Naive thymus-derived CD4-positive, alpha-beta T cell (primary cell): ENCODE measurements at regions not wholly inside any gene's neighbourhood (a gene's known extent, or its start where the extent isn't known, plus 50 kb on each side); places are given as distances from the start of the nearest gene placed in this dataset.

ENCODE experiments used
- ATAC-seq: fragments of 150-1000 bp; cut with Tn5 transposase; 2 replicates; pipeline ENCODE4 v1.10.0; 2021; ENCODE audit warnings: mild to moderate bottlenecking, moderate library complexity
- CTCF ChIA-PET: fragments of 350-600 bp; sonication (Branson Sonifier 250); formaldehyde crosslinking; loops from one replicate; lab custom pipeline; 2021; ENCODE audit warnings: antibody characterized with exemption; lab: Charles Lee
- POLR2A ChIA-PET: fragments of 350-600 bp; sonication (Branson Sonifier 250); formaldehyde crosslinking; loops from one replicate; lab custom pipeline; 2021; ENCODE audit warnings: antibody characterized with exemption, inconsistent platforms; lab: Charles Lee
- DNase-seq, 9 donors: peaks; one replicate each; pipeline versions ENCODE4 v3.0.0 to v3.0.0-alpha.2; 2020 to 2022; ENCODE audit warnings: mixed read lengths in 1 of 9
- H3K27ac ChIP-seq: one replicate; pipeline ENCODE4 v1.7.0; 2013; ENCODE audit warnings: mild to moderate bottlenecking, low read depth, low read length, moderate library complexity
- H3K27me3 ChIP-seq, 2 donors: one replicate each; pipeline ENCODE4 v1.7.0; 2013; ENCODE audit warnings: low read length in 2 of 2, mild to moderate bottlenecking in 2 of 2, moderate library complexity in 2 of 2; ENCODE audit not compliant: control insufficient read depth in 2 of 2, insufficient read depth in 2 of 2
- H3K36me3 ChIP-seq, 3 experiments: 1 replicate in 2 of 3; 2 replicates in 1 of 3; pipeline ENCODE4 v1.7.0; 2013; ENCODE audit warnings: low read length in 3 of 3, mild to moderate bottlenecking in 3 of 3, moderate library complexity in 1 of 3; ENCODE audit not compliant: insufficient read depth in 3 of 3, control insufficient read depth in 2 of 3
- H3K4me1 ChIP-seq, 2 donors: one replicate each; pipeline ENCODE4 v1.7.0; 2013; ENCODE audit warnings: low read length in 2 of 2, mild to moderate bottlenecking in 2 of 2, moderate library complexity in 1 of 2; ENCODE audit not compliant: control insufficient read depth in 2 of 2, insufficient read depth in 2 of 2
- H3K4me3 ChIP-seq: 2 replicates; pipeline ENCODE4 v1.7.0; 2013; ENCODE audit warnings: mild to moderate bottlenecking, low read length
- H3K9me3 ChIP-seq, 3 experiments: 1 replicate in 2 of 3; 2 replicates in 1 of 3; pipeline ENCODE4 v1.7.0; 2013; ENCODE audit warnings: low read length in 3 of 3; ENCODE audit not compliant: control insufficient read depth in 2 of 3
- H3K27ac Mint-ChIP-seq, 9 donors: one replicate each; pipeline ENCODE4 v1.8.0; 2020 to 2022; ENCODE audit warnings: mixed read lengths in 9 of 9, mild to moderate bottlenecking in 8 of 9, moderate library complexity in 5 of 9, inconsistent platforms in 2 of 9
- H3K27me3 Mint-ChIP-seq, 5 donors: one replicate each; pipeline ENCODE4 v1.8.0; 2021 to 2022; ENCODE audit warnings: mixed read lengths in 5 of 5, mild to moderate bottlenecking in 1 of 5
- H3K36me3 Mint-ChIP-seq, 5 donors: one replicate each; pipeline ENCODE4 v1.8.0; 2020 to 2022; ENCODE audit warnings: mixed read lengths in 5 of 5, mild to moderate bottlenecking in 3 of 5, inconsistent platforms in 1 of 5
- H3K4me1 Mint-ChIP-seq, 7 donors: one replicate each; pipeline ENCODE4 v1.8.0; 2020 to 2022; ENCODE audit warnings: mixed read lengths in 7 of 7, mild to moderate bottlenecking in 3 of 7, inconsistent platforms in 1 of 7
- H3K4me3 Mint-ChIP-seq, 10 donors: one replicate each; pipeline ENCODE4 v1.8.0; 2020 to 2022; ENCODE audit warnings: mild to moderate bottlenecking in 10 of 10, mixed read lengths in 10 of 10, moderate library complexity in 6 of 10, inconsistent platforms in 2 of 10
- H3K9me3 Mint-ChIP-seq, 11 donors: one replicate each; pipeline ENCODE4 v1.8.0; 2020 to 2022; ENCODE audit warnings: mixed read lengths in 11 of 11, mild to moderate bottlenecking in 4 of 11, inconsistent platforms in 1 of 11, moderate library complexity in 1 of 11
- intact Hi-C, 2 donors: fragments of 100-400 bp; cut with micrococcal nuclease; formaldehyde crosslinking; loops; one replicate each; pipeline ENCODE4 v1.15.1; 2023

- H3K9me3 ChIP-seq = no peaks in the 10 kb centered on the region
- no peak overlapping the region for H3K27ac Mint-ChIP-seq
- peaks cover 0 to 2% of the 10 kb centered on the region in 2 donors for H3K27me3 ChIP-seq
- no peaks in the 10 kb centered on the region for H3K4me1 Mint-ChIP-seq
- H3K9me3 Mint-ChIP-seq = peaks cover 0 to 7% (median 0%) of the 10 kb centered on the region in 11 donors
- ATAC-seq (no peak), DNase-seq (no peak)
- no peaks in the 10 kb centered on the region for H3K36me3 ChIP-seq
- H3K36me3 Mint-ChIP-seq = no peaks in the 10 kb centered on the region
- ChIA-PET CTCF (no interaction called here), POLR2A (no interaction called here)
- H3K27ac ChIP-seq = no peak overlapping the region
- no peak overlapping the region for H3K4me3 Mint-ChIP-seq
- intact Hi-C loops = no loop called here
- H3K4me1 ChIP-seq = no peaks in the 10 kb centered on the region
- H3K4me3 ChIP-seq = no peak overlapping the region
- peaks cover 0 to 6% (median 0%) of the 10 kb centered on the region in 5 donors for H3K27me3 Mint-ChIP-seq
These were observed 508.2 kb downstream of the FAM181B start for GRCh38 chr11:82225502-82225901.

DNA sequence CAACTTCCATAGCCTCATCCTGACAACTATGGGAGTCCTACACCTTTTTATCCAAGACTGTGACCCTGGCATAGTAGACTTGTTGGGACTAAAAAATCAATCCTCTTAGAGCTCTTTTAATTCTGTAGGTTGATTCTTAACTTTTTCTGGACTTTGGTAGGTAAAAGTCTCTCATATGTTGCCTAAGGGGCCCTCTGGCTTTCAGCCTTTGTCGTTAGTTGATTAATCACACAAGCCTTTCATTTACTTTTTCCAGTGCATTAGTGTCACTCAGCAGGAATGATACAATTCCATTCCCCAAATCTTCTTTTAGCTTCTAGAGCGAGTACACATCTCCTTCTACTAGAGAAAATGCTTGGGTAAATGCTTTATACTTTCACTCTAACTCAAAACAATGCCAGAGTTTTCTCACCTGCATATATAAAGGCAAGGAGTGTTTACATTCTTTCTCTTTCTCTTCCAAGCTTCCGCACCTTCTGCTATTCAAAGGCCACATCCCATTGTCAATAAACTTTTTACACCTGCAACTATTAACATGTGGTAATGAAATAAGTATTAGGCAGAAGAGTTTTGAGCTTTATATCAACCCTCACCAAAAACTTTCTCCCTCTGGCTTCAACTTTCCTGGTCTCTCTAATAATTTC lies 516.6 kb downstream of the FAM181B start:
- Histone ChIP-seq H3K9me3 (no peaks in the 10 kb centered on the region), H3K27me3 (no peaks in the 10 kb centered on the region), H3K36me3 (no peaks in the 10 kb centered on the region), H3K27ac (no peak overlapping the region), H3K4me1 (no peaks in the 10 kb centered on the region), H3K4me3 (no peak overlapping the region)
- ChIA-PET POLR2A (no interaction called here), CTCF (no interaction called here)
- ATAC-seq (no peak), DNase-seq (no peak)
- H3K27ac Mint-ChIP-seq = no peak overlapping the region
- intact Hi-C loops = no loop called here
- no peaks in the 10 kb centered on the region for H3K36me3 Mint-ChIP-seq
- H3K9me3 Mint-ChIP-seq = no peaks in the 10 kb centered on the region
- H3K4me3 Mint-ChIP-seq = no peak overlapping the region
- H3K27me3 Mint-ChIP-seq = peaks cover 0 to 14% (median 6%) of the 10 kb centered on the region in 5 donors
- H3K4me1 Mint-ChIP-seq = no peaks in the 10 kb centered on the region

DNA sequence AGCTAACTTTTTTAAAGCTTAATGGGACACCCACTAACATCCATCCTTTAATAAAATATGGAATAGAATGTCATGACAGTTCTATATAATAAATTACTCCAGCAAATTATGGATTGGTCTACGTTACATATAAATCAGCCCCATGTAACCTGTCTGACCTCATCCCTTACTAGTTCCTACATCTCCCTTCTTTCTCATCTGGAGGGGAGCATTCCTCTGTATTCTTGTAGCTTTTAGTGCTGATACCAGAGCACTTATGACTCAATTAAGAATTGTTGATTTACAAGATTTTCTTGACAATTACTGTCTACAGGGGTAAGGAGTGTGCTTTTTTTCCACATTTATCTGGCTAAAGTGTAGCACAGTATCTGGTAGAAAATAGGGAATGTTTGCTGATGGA lies 523.7 kb downstream of the FAM181B start:
- H3K36me3 Mint-ChIP-seq = no peaks in the 10 kb centered on the region
- H3K27ac ChIP-seq = no peak overlapping the region
- intact Hi-C loops = no loop called here
- H3K27ac Mint-ChIP-seq = no peak overlapping the region
- H3K36me3 ChIP-seq = no peaks in the 10 kb centered on the region
- peaks cover 0 to 26% (median 5%) of the 10 kb centered on the region in 5 donors for H3K27me3 Mint-ChIP-seq
- ATAC-seq = no peak
- H3K4me1 Mint-ChIP-seq = no peaks in the 10 kb centered on the region
- CTCF ChIA-PET = no interaction called here
- H3K9me3 Mint-ChIP-seq = peaks cover 0 to 2% (median 0%) of the 10 kb centered on the region in 11 donors
- no peak overlapping the region for H3K4me3 Mint-ChIP-seq
- H3K4me3 ChIP-seq = no peak overlapping the region
- no peaks in the 10 kb centered on the region for H3K9me3 ChIP-seq
- no peaks in the 10 kb centered on the region for H3K4me1 ChIP-seq
- no peaks in the 10 kb centered on the region for H3K27me3 ChIP-seq
- DNase-seq = no peak
- POLR2A ChIA-PET = no interaction called here

DNA sequence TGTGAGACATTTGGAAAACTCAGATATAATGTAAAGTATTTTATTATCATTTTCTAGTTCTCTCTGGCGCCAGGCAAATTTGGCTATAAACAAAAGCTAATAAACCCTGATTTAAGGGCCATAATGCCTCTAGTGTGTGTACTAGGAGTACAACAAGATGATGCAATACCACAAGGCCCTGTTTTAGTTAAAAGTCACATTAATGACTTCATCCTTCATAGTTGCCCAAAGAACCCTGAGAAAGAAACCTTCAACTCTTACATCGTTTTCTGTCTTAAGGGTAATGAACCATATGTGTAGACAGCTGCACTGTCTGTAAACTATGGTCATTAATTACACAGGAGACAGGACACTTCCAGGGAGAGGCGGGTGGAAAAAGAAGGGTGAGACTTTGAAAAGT lies 538.4 kb downstream of the FAM181B start:
- H3K4me1 Mint-ChIP-seq = no peaks in the 10 kb centered on the region
- intact Hi-C loops = no loop called here
- H3K36me3 Mint-ChIP-seq = no peaks in the 10 kb centered on the region
- peaks cover 0 to 14% (median 5%) of the 10 kb centered on the region in 5 donors for H3K27me3 Mint-ChIP-seq
- no peak overlapping the region for H3K4me3 Mint-ChIP-seq
- H3K27ac ChIP-seq = no peak overlapping the region
- H3K27me3 ChIP-seq = no peaks in the 10 kb centered on the region
- H3K4me3 ChIP-seq = no peak overlapping the region
- H3K4me1 ChIP-seq = no peaks in the 10 kb centered on the region
- ChIA-PET CTCF (no interaction called here), POLR2A (no interaction called here)
- H3K9me3 Mint-ChIP-seq = no peaks in the 10 kb centered on the region
- ATAC-seq = no peak
- H3K27ac Mint-ChIP-seq = no peak overlapping the region
- DNase-seq = no peak
- H3K36me3 ChIP-seq = no peaks in the 10 kb centered on the region
- no peaks in the 10 kb centered on the region for H3K9me3 ChIP-seq

DNA sequence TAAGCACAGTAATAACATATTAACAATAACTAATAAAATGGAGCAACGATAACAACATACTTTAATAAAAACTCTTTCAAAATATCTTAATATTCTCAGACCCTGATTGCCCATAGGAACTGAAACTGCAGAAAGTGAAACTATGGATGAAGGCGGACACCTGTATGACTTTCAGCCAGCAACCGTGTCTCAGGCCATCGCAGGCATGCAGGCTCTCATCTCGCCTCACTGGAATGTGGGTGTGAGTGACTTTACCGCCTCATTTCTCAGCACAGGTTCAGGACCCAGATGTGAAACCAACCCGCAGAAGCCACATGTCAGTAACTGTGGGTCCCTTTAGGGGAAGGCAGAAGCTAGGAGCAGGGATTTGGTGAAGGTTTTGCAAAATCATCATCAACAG lies 539.1 kb downstream of the FAM181B start:
- Histone ChIP-seq H3K27me3 (no peaks in the 10 kb centered on the region), H3K9me3 (no peaks in the 10 kb centered on the region), H3K27ac (no peak overlapping the region), H3K4me3 (no peak overlapping the region), H3K36me3 (no peaks in the 10 kb centered on the region), H3K4me1 (no peaks in the 10 kb centered on the region)
- no peaks in the 10 kb centered on the region for H3K4me1 Mint-ChIP-seq
- no peak overlapping the region for H3K4me3 Mint-ChIP-seq
- H3K36me3 Mint-ChIP-seq = no peaks in the 10 kb centered on the region
- ChIA-PET CTCF (no interaction called here), POLR2A (no interaction called here)
- ATAC-seq = no peak
- peaks cover 0 to 10% (median 5%) of the 10 kb centered on the region in 5 donors for H3K27me3 Mint-ChIP-seq
- no peaks in the 10 kb centered on the region for H3K9me3 Mint-ChIP-seq
- H3K27ac Mint-ChIP-seq = no peak overlapping the region
- no peak for DNase-seq
- intact Hi-C loops = no loop called here

DNA sequence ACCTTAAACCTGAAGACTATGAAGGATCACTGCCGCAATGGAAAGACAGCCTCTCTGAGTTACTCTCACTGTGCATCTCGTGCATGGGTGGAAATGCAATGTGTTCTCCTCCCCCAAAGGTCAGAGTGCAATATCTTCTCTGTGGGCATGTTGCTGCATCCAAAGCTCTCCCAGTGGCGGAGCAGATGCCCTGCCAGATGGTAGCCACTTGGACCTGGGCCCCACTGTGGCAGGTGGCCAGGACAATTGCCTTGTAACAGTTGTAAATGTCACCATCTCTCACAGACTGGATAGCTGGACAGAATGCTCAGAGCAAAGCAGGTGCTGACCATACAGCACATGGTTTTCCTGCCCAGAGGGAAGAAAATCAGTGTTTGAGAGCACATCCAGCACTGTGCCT lies 542.0 kb downstream of the FAM181B start:
- no peak for ATAC-seq
- Mint-ChIP-seq H3K27me3 (peaks cover 0 to 5% (median 5%) of the 10 kb centered on the region in 5 donors), H3K9me3 (no peaks in the 10 kb centered on the region), H3K36me3 (no peaks in the 10 kb centered on the region), H3K4me1 (peaks cover 0 to 1% (median 0%) of the 10 kb centered on the region in 7 donors), H3K27ac (no peak overlapping the region), H3K4me3 (no peak overlapping the region)
- Histone ChIP-seq H3K27ac (no peak overlapping the region), H3K4me3 (no peak overlapping the region), H3K27me3 (no peaks in the 10 kb centered on the region), H3K4me1 (no peaks in the 10 kb centered on the region), H3K36me3 (no peaks in the 10 kb centered on the region), H3K9me3 (no peaks in the 10 kb centered on the region)
- ChIA-PET POLR2A (no interaction called here), CTCF (no interaction called here)
- intact Hi-C loops = no loop called here
- no peak for DNase-seq

DNA sequence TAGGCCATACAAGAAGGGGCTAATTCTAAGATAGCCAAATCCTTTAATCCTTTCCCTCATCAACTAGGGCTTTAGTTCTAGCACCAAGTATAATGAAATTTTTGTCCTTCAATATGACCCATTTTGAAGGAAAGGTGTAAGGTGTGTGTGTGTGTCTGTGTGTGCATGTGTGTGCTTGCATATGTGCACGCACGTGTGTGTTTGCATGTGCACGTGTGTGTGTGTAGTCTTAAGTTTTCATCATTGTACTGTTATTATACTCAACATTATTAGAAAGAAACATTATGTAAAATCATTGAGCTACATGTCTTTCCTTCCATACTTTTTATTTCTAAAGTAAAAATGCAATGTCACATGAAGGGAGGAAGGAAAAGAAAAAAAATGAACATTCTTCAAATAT lies 547.7 kb downstream of the FAM181B start:
- Histone ChIP-seq H3K9me3 (no peaks in the 10 kb centered on the region), H3K36me3 (no peaks in the 10 kb centered on the region), H3K27ac (no peak overlapping the region), H3K27me3 (no peaks in the 10 kb centered on the region), H3K4me1 (no peaks in the 10 kb centered on the region), H3K4me3 (no peak overlapping the region)
- POLR2A ChIA-PET = no interaction called here
- CTCF ChIA-PET = no interaction called here
- intact Hi-C loops = no loop called here
- H3K27ac Mint-ChIP-seq = no peak overlapping the region
- H3K36me3 Mint-ChIP-seq = no peaks in the 10 kb centered on the region
- no peak for ATAC-seq
- peaks cover 0 to 1% (median 0%) of the 10 kb centered on the region in 7 donors for H3K4me1 Mint-ChIP-seq
- H3K27me3 Mint-ChIP-seq = peaks cover 0 to 7% (median 3%) of the 10 kb centered on the region in 5 donors
- H3K4me3 Mint-ChIP-seq = no peak overlapping the region
- H3K9me3 Mint-ChIP-seq = peaks cover 0 to 3% (median 0%) of the 10 kb centered on the region in 11 donors
- no peak for DNase-seq
